Activated CD8-positive, alpha-beta memory T cell treated with anti-CD3 and anti-CD28 coated beads, Interleukin-2, amount 10 ng/mL, durations not matched to agents 7 days and 5 days (primary cell): ENCODE measurements at regions not wholly inside any gene's neighbourhood (a gene's known extent, or its start where the extent isn't known, plus 50 kb on each side); places are given as distances from the start of the nearest gene placed in this dataset.
"Not testable (repeated sequence)": the region's sequence is repeated elsewhere in the genome, so short reads cannot be mapped to it uniquely, and the experiment has no call there.

Source experiments
- ATAC-seq: fragments of 150-1000 bp; cut with Tn5 transposase; one replicate; pipeline ENCODE4 v1.10.0; 2021; ENCODE audit warnings: moderate library complexity
- CTCF ChIA-PET: fragments of 350-600 bp; sonication (Branson Sonifier 250); formaldehyde crosslinking; loops from one replicate; lab custom pipeline; 2021; ENCODE audit warnings: antibody characterized with exemption; lab: Charles Lee
- DNase-seq: peaks from one replicate; pipeline ENCODE4 v3.0.0-alpha.2; 2020
- H3K27ac Mint-ChIP-seq: one replicate; pipeline ENCODE4 v1.8.0; 2021; ENCODE audit warnings: mild to moderate bottlenecking, mixed read lengths
- H3K27me3 Mint-ChIP-seq: one replicate; pipeline ENCODE4 v1.8.0; 2021; ENCODE audit warnings: mixed read lengths
- H3K36me3 Mint-ChIP-seq: one replicate; pipeline ENCODE4 v1.8.0; 2021; ENCODE audit warnings: mild to moderate bottlenecking, mixed read lengths
- H3K4me1 Mint-ChIP-seq: one replicate; pipeline ENCODE4 v1.8.0; 2021; ENCODE audit warnings: mixed read lengths
- H3K4me3 Mint-ChIP-seq: one replicate; pipeline ENCODE4 v1.8.0; 2021; ENCODE audit warnings: mild to moderate bottlenecking, moderate library complexity, mixed read lengths
- H3K9me3 Mint-ChIP-seq: one replicate; pipeline ENCODE4 v1.8.0; 2022; ENCODE audit warnings: low read depth, mixed read lengths

- H3K27ac Mint-ChIP-seq = no peak overlapping the region
- CTCF ChIA-PET = no interaction called here
- DNase-seq = no peak
- no peaks in the 10 kb centered on the region for H3K4me1 Mint-ChIP-seq
- H3K36me3 Mint-ChIP-seq = no peaks in the 10 kb centered on the region
- ATAC-seq = no peak
- H3K4me3 Mint-ChIP-seq = no peak overlapping the region
- H3K27me3 Mint-ChIP-seq = no peaks in the 10 kb centered on the region
- peaks cover 8% of the 10 kb centered on the region for H3K9me3 Mint-ChIP-seq
Observed at GRCh38 chr3:74978684-74979083, 364.2 kb upstream of the CNTN3 start.

GRCh38 chr3:74985028-74985904 is 370.8 kb upstream of the CNTN3 start:
- H3K27ac Mint-ChIP-seq, ATAC-seq: not testable (repeated sequence)

GRCh38 chr3:74988095-74988494 is 373.6 kb upstream of the CNTN3 start:
- CTCF ChIA-PET = no interaction called here
- ATAC-seq (no peak), DNase-seq (no peak)

More at GRCh38 chr3:74985028-74985904, 370.8 kb upstream of the CNTN3 start:
- H3K4me3 Mint-ChIP-seq, H3K36me3 Mint-ChIP-seq, CTCF ChIA-PET, DNase-seq, H3K4me1 Mint-ChIP-seq, H3K27me3 Mint-ChIP-seq, H3K9me3 Mint-ChIP-seq: not testable (repeated sequence)

GRCh38 chr3:74992898-74993297 is 378.4 kb upstream of the CNTN3 start:
- Mint-ChIP-seq H3K36me3 (no peaks in the 10 kb centered on the region), H3K27ac (no peak overlapping the region), H3K27me3 (no peaks in the 10 kb centered on the region), H3K4me3 (no peak overlapping the region), H3K9me3 (peaks cover 6% of the 10 kb centered on the region), H3K4me1 (no peaks in the 10 kb centered on the region)
- ATAC-seq (no peak), DNase-seq (no peak)
- CTCF ChIA-PET = no interaction called here

More at GRCh38 chr3:74988095-74988494, 373.6 kb upstream of the CNTN3 start:
- H3K4me3 Mint-ChIP-seq = no peak overlapping the region
- H3K9me3 Mint-ChIP-seq = peaks cover 6% of the 10 kb centered on the region
- H3K27me3 Mint-ChIP-seq = no peaks in the 10 kb centered on the region
- H3K4me1 Mint-ChIP-seq = no peaks in the 10 kb centered on the region
- no peak overlapping the region for H3K27ac Mint-ChIP-seq
- no peaks in the 10 kb centered on the region for H3K36me3 Mint-ChIP-seq

GRCh38 chr3:75001330-75001729 is 386.9 kb upstream of the CNTN3 start:
- Mint-ChIP-seq H3K36me3 (no peaks in the 10 kb centered on the region), H3K4me3 (no peak overlapping the region), H3K27me3 (no peaks in the 10 kb centered on the region), H3K27ac (no peak overlapping the region), H3K9me3 (peaks cover 8% of the 10 kb centered on the region), H3K4me1 (no peaks in the 10 kb centered on the region)
- no peak for DNase-seq
- CTCF ChIA-PET = interaction anchor here (0.9 kb wide), 1 partner anchor 27 kb away, joined by 3 read pairs; no protein-coding TSS in a partner anchor
- ATAC-seq = no peak

- H3K4me3 Mint-ChIP-seq = no peak overlapping the region
- no peaks in the 10 kb centered on the region for H3K36me3 Mint-ChIP-seq
- ATAC-seq = no peak
- H3K27me3 Mint-ChIP-seq = no peaks in the 10 kb centered on the region
- no peak overlapping the region for H3K27ac Mint-ChIP-seq
- CTCF ChIA-PET = no interaction called here
- peaks cover 6% of the 10 kb centered on the region for H3K9me3 Mint-ChIP-seq
- no peaks in the 10 kb centered on the region for H3K4me1 Mint-ChIP-seq
- no peak for DNase-seq
Observed at GRCh38 chr3:75012791-75013331, 398.4 kb upstream of the CNTN3 start.

- Mint-ChIP-seq H3K36me3 (no peaks in the 10 kb centered on the region), H3K4me1 (no peaks in the 10 kb centered on the region), H3K4me3 (no peak overlapping the region), H3K27me3 (no peaks in the 10 kb centered on the region), H3K9me3 (peaks cover 6% of the 10 kb centered on the region), H3K27ac (no peak overlapping the region)
- CTCF ChIA-PET = no interaction called here
- DNase-seq (no peak), ATAC-seq (no peak)
Observed at GRCh38 chr3:75014008-75014407, 399.5 kb upstream of the CNTN3 start.

- ATAC-seq = no peak
Observed at GRCh38 chr3:75015280-75015679, 400.8 kb upstream of the CNTN3 start.

GRCh38 chr3:75035146-75035545 is 420.7 kb upstream of the CNTN3 start:
- peaks cover 14% of the 10 kb centered on the region for H3K9me3 Mint-ChIP-seq
- no peaks in the 10 kb centered on the region for H3K27me3 Mint-ChIP-seq
- no peak overlapping the region for H3K4me3 Mint-ChIP-seq
- no peaks in the 10 kb centered on the region for H3K36me3 Mint-ChIP-seq
- ATAC-seq (no peak), DNase-seq (no peak)
- H3K4me1 Mint-ChIP-seq = no peaks in the 10 kb centered on the region
- no peak overlapping the region for H3K27ac Mint-ChIP-seq
- CTCF ChIA-PET = no interaction called here

More at GRCh38 chr3:75015280-75015679, 400.8 kb upstream of the CNTN3 start:
- DNase-seq = no peak
- CTCF ChIA-PET = no interaction called here
- Mint-ChIP-seq H3K36me3 (no peaks in the 10 kb centered on the region), H3K27ac (no peak overlapping the region), H3K4me3 (no peak overlapping the region), H3K27me3 (no peaks in the 10 kb centered on the region), H3K9me3 (peaks cover 3% of the 10 kb centered on the region), H3K4me1 (no peaks in the 10 kb centered on the region)

- no peak overlapping the region for H3K4me3 Mint-ChIP-seq
- no peaks in the 10 kb centered on the region for H3K27me3 Mint-ChIP-seq
- H3K36me3 Mint-ChIP-seq = no peaks in the 10 kb centered on the region
- H3K4me1 Mint-ChIP-seq = no peaks in the 10 kb centered on the region
- H3K9me3 Mint-ChIP-seq = peaks cover 10% of the 10 kb centered on the region
- no peak for ATAC-seq
- CTCF ChIA-PET = no interaction called here
- no peak overlapping the region for H3K27ac Mint-ChIP-seq
- DNase-seq = no peak
Observed at GRCh38 chr3:75042941-75043340, 428.5 kb upstream of the CNTN3 start.

- Mint-ChIP-seq H3K9me3 (peaks cover 5% of the 10 kb centered on the region), H3K36me3 (no peaks in the 10 kb centered on the region), H3K27me3 (no peaks in the 10 kb centered on the region), H3K4me1 (no peaks in the 10 kb centered on the region), H3K27ac (no peak overlapping the region), H3K4me3 (no peak overlapping the region)
- ATAC-seq (no peak), DNase-seq (no peak)
- CTCF ChIA-PET = no interaction called here
Observed at GRCh38 chr3:75048650-75049049, 434.2 kb upstream of the CNTN3 start.

- H3K4me3 Mint-ChIP-seq = no peak overlapping the region
- ATAC-seq (no peak), DNase-seq (no peak)
- CTCF ChIA-PET = no interaction called here
- H3K4me1 Mint-ChIP-seq = no peaks in the 10 kb centered on the region
- peaks cover 5% of the 10 kb centered on the region for H3K9me3 Mint-ChIP-seq
- no peaks in the 10 kb centered on the region for H3K36me3 Mint-ChIP-seq
- H3K27ac Mint-ChIP-seq = no peak overlapping the region
- no peaks in the 10 kb centered on the region for H3K27me3 Mint-ChIP-seq
Observed at GRCh38 chr3:75049533-75049932, 435.1 kb upstream of the CNTN3 start.

- H3K9me3 Mint-ChIP-seq = peaks cover 5% of the 10 kb centered on the region
- H3K36me3 Mint-ChIP-seq = no peaks in the 10 kb centered on the region
- DNase-seq = no peak
- no peak overlapping the region for H3K4me3 Mint-ChIP-seq
- CTCF ChIA-PET = no interaction called here
- no peak for ATAC-seq
- H3K27me3 Mint-ChIP-seq = no peaks in the 10 kb centered on the region
- no peaks in the 10 kb centered on the region for H3K4me1 Mint-ChIP-seq
- H3K27ac Mint-ChIP-seq = no peak overlapping the region
Observed at GRCh38 chr3:75059120-75059519, 444.7 kb upstream of the CNTN3 start.

GRCh38 chr3:75061806-75062205 is 447.3 kb upstream of the CNTN3 start:
- Mint-ChIP-seq H3K4me3 (no peak overlapping the region), H3K4me1 (no peaks in the 10 kb centered on the region), H3K27me3 (no peaks in the 10 kb centered on the region), H3K27ac (no peak overlapping the region), H3K36me3 (no peaks in the 10 kb centered on the region), H3K9me3 (peaks cover 8% of the 10 kb centered on the region)
- ATAC-seq (no peak), DNase-seq (no peak)
- CTCF ChIA-PET = no interaction called here
